AML-193 (cell line): ENCODE measurements at regions not wholly inside any gene's neighbourhood (a gene's known extent, or its start where the extent isn't known, plus 50 kb on each side); places are given as distances from the start of the nearest gene placed in this dataset.

ENCODE experiments used
- DNase-seq, 2 experiments: peaks; one replicate each; lab custom pipeline; 2025; lab: John Stamatoyannopoulos, UW

- no peak for DNase-seq
These were observed 1031.5 kb upstream of the ADGRL2 start for GRCh38 chr1:80769208-80769750.

GRCh38 chr1:80767711-80768110, 1033.0 kb upstream of the ADGRL2 start:
- DNase-seq, result no peak

- DNase-seq, result no peak
These were observed 1041.4 kb upstream of the ADGRL2 start for GRCh38 chr1:80759354-80759753.

- DNase-seq, result no peak
These were observed 1044.8 kb upstream of the ADGRL2 start for GRCh38 chr1:80755944-80756343.

GRCh38 chr1:80751204-80751603, 1049.5 kb upstream of the ADGRL2 start:
- DNase-seq, result no peak

GRCh38 chr1:80731241-80731894, 1069.4 kb upstream of the ADGRL2 start:
- no peak for DNase-seq

GRCh38 chr1:80722611-80723010, 1078.1 kb upstream of the ADGRL2 start:
- DNase-seq, result no peak

- no peak for DNase-seq
These were observed 1094.2 kb upstream of the ADGRL2 start for GRCh38 chr1:80706526-80706925.

- DNase-seq, result no peak
These were observed 1122.3 kb upstream of the ADGRL2 start for GRCh38 chr1:80678438-80678837.

GRCh38 chr1:80675454-80675853, 1125.3 kb upstream of the ADGRL2 start:
- no peak for DNase-seq

- DNase-seq, result no peak
These were observed 1126.7 kb upstream of the ADGRL2 start for GRCh38 chr1:80673935-80674597.

GRCh38 chr1:80668372-80668771, 1132.4 kb upstream of the ADGRL2 start:
- no peak for DNase-seq

GRCh38 chr1:80666073-80666472, 1134.7 kb upstream of the ADGRL2 start:
- no peak for DNase-seq

- DNase-seq, result no peak
These were observed 1141.6 kb upstream of the ADGRL2 start for GRCh38 chr1:80659161-80659560.

- DNase-seq, result no peak
These were observed 1143.0 kb upstream of the ADGRL2 start for GRCh38 chr1:80657707-80658106.

GRCh38 chr1:80657044-80657643, 1143.6 kb upstream of the ADGRL2 start:
- no peak for DNase-seq

GRCh38 chr1:80656641-80657040, 1144.1 kb upstream of the ADGRL2 start:
- DNase-seq, result no peak

GRCh38 chr1:80656014-80656636, 1144.6 kb upstream of the ADGRL2 start:
- no peak for DNase-seq

- no peak for DNase-seq
These were observed 1154.7 kb upstream of the ADGRL2 start for GRCh38 chr1:80646053-80646452.

- no peak for DNase-seq
These were observed 1155.1 kb upstream of the ADGRL2 start for GRCh38 chr1:80645621-80646020.

GRCh38 chr1:80640978-80641377, 1159.8 kb upstream of the ADGRL2 start:
- DNase-seq, result no peak

- DNase-seq, result no peak
These were observed 1160.8 kb upstream of the ADGRL2 start for GRCh38 chr1:80639777-80640533.
